GM23338 (cell line): ENCODE measurements at regions not wholly inside any gene's neighbourhood (a gene's known extent, or its start where the extent isn't known, plus 50 kb on each side); places are given as distances from the start of the nearest gene placed in this dataset.

Source experiments
- CREB1 ChIP-seq: fragments of 250-450 bp; sonication (Bioruptor Pico); IDR thresholded peaks from 2 replicates; pipeline ENCODE4 v1.5.0; 2020; ENCODE audit warnings: low read depth, mild to moderate bottlenecking, moderate library complexity
- CTCF ChIP-seq, 2 experiments: fragments of 200-600 bp in 1 of 2; sonication (generic) in 1 of 2; conservative IDR thresholded peaks; 2 replicates each; pipeline versions ENCODE4 v1.5.1 to v1.6.1; 2016 to 2017; ENCODE audit warnings: antibody characterized with exemption in 2 of 2, low read depth in 2 of 2, mild to moderate bottlenecking in 2 of 2, moderate library complexity in 1 of 2
- ETS1 ChIP-seq: IDR thresholded peaks from 2 replicates; pipeline ENCODE4 v1.6.1; 2016; ENCODE audit warnings: antibody characterized with exemption
- EZH2 ChIP-seq: fragments of 200-600 bp; sonication (generic); IDR thresholded peaks from one replicate; pipeline ENCODE4 v1.8.0; 2017; ENCODE audit warnings: antibody characterized with exemption, mild to moderate bottlenecking, low read depth; ENCODE audit not compliant: unreplicated experiment
- EZH2phosphoT487 ChIP-seq: fragments of 200-600 bp; sonication (generic); IDR thresholded peaks from one replicate; pipeline ENCODE4 v1.8.1; 2018; ENCODE audit warnings: antibody characterized with exemption; ENCODE audit not compliant: unreplicated experiment
- JUNB ChIP-seq: IDR thresholded peaks from one replicate; pipeline ENCODE4 v1.6.1; 2016; ENCODE audit warnings: antibody characterized with exemption; ENCODE audit not compliant: unreplicated experiment
- POLR2AphosphoS5 ChIP-seq: IDR thresholded peaks from 2 replicates; pipeline ENCODE4 v1.6.1; 2016; ENCODE audit warnings: antibody characterized with exemption, low read depth
- REST ChIP-seq: IDR thresholded peaks from one replicate; pipeline ENCODE4 v1.6.1; 2018; ENCODE audit warnings: antibody characterized with exemption; ENCODE audit not compliant: unreplicated experiment
- STAT1 ChIP-seq: IDR thresholded peaks from one replicate; pipeline ENCODE4 v1.6.1; 2016; ENCODE audit warnings: antibody characterized with exemption; ENCODE audit not compliant: unreplicated experiment

GRCh38 chr18:23311351-23312121, 141.6 kb upstream of the RIOK3 start:
- TF ChIP-seq CTCF (conservative IDR thresholded peaks at IDR 0.05; ENCODE audit: low read depth in 2 of 2) (no peak), POLR2AphosphoS5 (no peak), EZH2 (no peak), EZH2phosphoT487 (no peak), REST (no peak), JUNB (no peak), STAT1 (no peak), ETS1 (no peak), CREB1 (CRISPR knock-in tag) (no peak)
